ENCODE measurements at regions not wholly inside any gene's neighbourhood (a gene's known extent, or its start where the extent isn't known, plus 50 kb on each side); places are given as distances from the start of the nearest gene placed in this dataset.

DNA sequence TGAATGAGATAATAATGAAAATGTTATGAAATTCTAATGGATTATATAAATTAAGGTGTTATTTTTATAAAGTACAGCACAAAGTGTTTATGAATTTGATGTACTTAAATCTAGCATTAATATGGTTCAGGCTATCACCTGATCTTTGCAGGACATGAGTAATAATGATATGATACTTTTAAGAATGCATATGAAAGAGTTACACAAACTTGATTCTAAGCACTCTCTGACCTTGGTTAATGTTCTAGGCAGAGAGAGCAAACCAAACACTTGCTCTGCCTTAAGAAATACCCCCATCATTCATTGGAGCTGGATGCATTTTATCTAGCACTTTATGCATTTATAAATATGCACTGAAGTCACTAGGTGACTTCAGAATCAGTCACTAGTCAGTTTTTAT is 942.2 kb upstream of the CDH8 start:
- Mint-ChIP-seq H3K27me3 (no peaks in the 10 kb centered on the region), H3K4me1 (no peaks in the 10 kb centered on the region), H3K4me3 (no peak overlapping the region), H3K9me3 (ENCODE audit: low read depth) (peaks cover 11% of the 10 kb centered on the region), H3K36me3 (ENCODE audit: low read depth) (no peaks in the 10 kb centered on the region), H3K27ac (no peak overlapping the region)
- intact Hi-C loops (cut with DNase I, micrococcal nuclease): no loop called here
- no peak for ATAC-seq
- ChIA-PET POLR2A (no interaction called here), CTCF (no interaction called here)
- no peak for DNase-seq

DNA sequence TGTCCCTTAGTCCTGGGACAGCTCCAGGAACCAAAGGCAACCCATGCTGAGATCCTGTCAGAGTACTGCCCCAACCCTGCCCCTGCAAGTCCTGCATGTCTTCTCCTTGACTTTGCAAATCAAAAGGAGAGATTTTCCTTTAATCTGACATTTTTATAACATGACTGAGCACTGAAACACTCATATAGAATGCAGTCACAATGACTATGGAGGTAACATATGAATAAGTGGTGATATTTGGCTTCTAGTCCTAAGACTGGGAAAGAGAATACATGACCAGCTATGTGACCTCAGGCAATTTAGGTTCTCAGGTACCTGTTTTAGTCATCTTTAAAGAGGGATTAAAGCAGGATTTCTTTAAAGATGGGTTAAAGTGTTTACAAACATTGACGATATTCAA is 941.6 kb upstream of the CDH8 start:
- Mint-ChIP-seq H3K27ac (no peak overlapping the region), H3K36me3 (ENCODE audit: low read depth) (no peaks in the 10 kb centered on the region), H3K4me3 (no peak overlapping the region), H3K4me1 (no peaks in the 10 kb centered on the region), H3K9me3 (ENCODE audit: low read depth) (peaks cover 12% of the 10 kb centered on the region), H3K27me3 (no peaks in the 10 kb centered on the region)
- no peak for ATAC-seq
- intact Hi-C loops (cut with DNase I, micrococcal nuclease): no loop called here
- ChIA-PET POLR2A (no interaction called here), CTCF (no interaction called here)
- DNase-seq: no peak

DNA sequence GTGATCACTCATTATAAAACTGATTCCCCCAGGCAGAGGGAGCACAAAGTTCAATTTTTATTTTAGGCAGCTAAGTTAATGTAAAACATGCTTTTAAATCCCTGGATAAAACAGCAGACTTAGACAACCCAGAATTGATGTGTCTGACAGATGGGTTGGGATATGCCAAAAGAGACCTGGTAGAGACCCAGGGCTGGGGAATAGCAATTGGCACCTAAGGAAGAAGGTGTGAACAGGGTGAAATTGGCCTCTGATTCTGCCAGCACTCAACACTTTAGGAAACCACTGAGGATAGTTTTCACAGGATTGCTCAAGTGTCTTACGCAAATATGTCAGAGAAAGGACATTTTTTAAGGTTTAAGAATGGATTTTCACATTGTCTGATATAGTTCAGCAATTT is 938.2 kb upstream of the CDH8 start:
- intact Hi-C loops (cut with DNase I, micrococcal nuclease): no loop called here

DNA sequence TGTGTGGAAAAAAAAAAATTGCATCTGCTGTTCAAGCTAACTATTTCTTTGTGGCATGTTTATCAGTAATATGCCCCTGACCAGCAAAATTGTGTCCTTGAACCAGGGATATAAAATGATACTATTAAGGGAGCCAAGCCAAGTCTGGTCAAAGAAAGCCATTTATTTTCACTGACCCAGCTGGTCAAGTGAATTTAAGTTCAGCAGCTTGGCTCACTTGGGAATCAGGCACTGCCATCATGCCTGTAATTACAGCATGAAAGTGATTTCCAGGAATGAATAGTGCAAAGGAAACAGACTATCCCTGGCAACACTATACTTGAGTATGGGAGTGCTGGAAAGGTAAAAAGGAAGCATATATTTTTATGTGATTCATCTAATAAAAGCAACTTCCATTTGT is 934.6 kb upstream of the CDH8 start:
- DNase-seq (no peak), ATAC-seq (no peak)
- Mint-ChIP-seq H3K27ac (no peak overlapping the region), H3K27me3 (no peaks in the 10 kb centered on the region), H3K4me3 (no peak overlapping the region), H3K4me1 (no peaks in the 10 kb centered on the region), H3K36me3 (ENCODE audit: low read depth) (no peaks in the 10 kb centered on the region), H3K9me3 (ENCODE audit: low read depth) (peaks cover 11% of the 10 kb centered on the region)
- ChIA-PET POLR2A (no interaction called here), CTCF (no interaction called here)
- intact Hi-C loops (cut with DNase I, micrococcal nuclease): no loop called here

More for the DNA sequence above, 938.2 kb upstream of the CDH8 start:
- Mint-ChIP-seq H3K4me3 (no peak overlapping the region), H3K9me3 (ENCODE audit: low read depth) (peaks cover 12% of the 10 kb centered on the region), H3K4me1 (no peaks in the 10 kb centered on the region), H3K36me3 (ENCODE audit: low read depth) (no peaks in the 10 kb centered on the region), H3K27me3 (no peaks in the 10 kb centered on the region), H3K27ac (no peak overlapping the region)
- ChIA-PET CTCF (no interaction called here), POLR2A (no interaction called here)
- DNase-seq (no peak), ATAC-seq (no peak)

DNA sequence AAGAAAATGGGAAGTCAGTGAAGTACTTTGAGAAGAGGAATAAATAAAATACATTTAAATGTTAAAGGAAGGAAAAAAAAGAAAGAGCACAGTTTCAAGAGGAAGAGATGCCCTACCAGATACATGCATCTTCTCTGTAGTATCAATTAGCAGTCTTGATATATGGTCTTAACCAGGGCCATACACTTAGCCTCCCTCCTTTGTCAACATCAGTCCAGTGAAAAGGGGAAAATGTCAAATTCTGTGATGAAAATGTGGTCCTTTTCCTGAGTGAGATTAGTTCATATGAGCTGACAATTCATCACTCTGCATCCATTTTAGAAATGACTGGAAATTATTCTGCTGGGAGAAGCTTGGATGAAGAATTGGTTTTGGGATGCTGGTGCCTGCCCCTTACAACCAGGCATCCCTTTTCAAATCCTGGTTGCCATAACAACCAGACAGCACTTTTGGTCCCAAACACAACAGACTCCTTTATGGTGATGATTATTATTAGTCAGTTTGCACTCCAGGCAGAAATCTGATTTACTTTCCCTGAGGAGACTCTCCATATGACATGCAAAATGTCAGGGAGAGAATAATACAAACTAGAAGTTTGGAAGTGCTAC is 933.6 kb upstream of the CDH8 start:
- H3K9me3 Mint-ChIP-seq (ENCODE audit: low read depth): peaks cover 12% of the 10 kb centered on the region
- H3K4me3 Mint-ChIP-seq: no peak overlapping the region
- ChIA-PET POLR2A (no interaction called here), CTCF (no interaction called here)
- H3K4me1 Mint-ChIP-seq: no peaks in the 10 kb centered on the region
- H3K27me3 Mint-ChIP-seq: no peaks in the 10 kb centered on the region
- no peaks in the 10 kb centered on the region for H3K36me3 Mint-ChIP-seq (ENCODE audit: low read depth)
- intact Hi-C loops (cut with DNase I, micrococcal nuclease): no loop called here
- ATAC-seq: no peak
- DNase-seq: no peak
- H3K27ac Mint-ChIP-seq: no peak overlapping the region

DNA sequence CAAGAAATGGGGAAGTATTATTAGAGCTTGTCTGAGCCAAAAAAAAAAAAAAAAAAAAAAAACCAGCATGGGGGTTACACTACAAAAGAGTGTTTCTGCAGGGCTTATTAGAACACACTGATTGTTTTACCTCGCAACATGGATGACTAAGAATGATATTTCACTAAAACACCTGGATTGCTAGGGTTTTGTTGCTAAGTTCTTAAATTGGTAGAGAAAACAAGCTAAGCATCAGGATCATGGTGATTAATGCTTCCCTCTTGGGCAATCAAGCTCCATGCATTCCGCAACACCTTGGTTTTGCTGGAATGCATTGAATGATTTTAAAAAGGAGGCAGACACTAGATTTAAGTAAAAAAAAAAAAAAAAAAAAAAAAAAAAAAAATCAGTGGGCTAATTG is 931.4 kb upstream of the CDH8 start:
- no peaks in the 10 kb centered on the region for H3K27me3 Mint-ChIP-seq
- H3K9me3 Mint-ChIP-seq (ENCODE audit: low read depth): peaks cover 9% of the 10 kb centered on the region
- no peaks in the 10 kb centered on the region for H3K36me3 Mint-ChIP-seq (ENCODE audit: low read depth)
- H3K27ac Mint-ChIP-seq: no peak overlapping the region
- H3K4me3 Mint-ChIP-seq: no peak overlapping the region
- no peaks in the 10 kb centered on the region for H3K4me1 Mint-ChIP-seq
- ChIA-PET CTCF (no interaction called here), POLR2A (no interaction called here)
- DNase-seq (no peak), ATAC-seq (no peak)
- intact Hi-C loops (cut with DNase I, micrococcal nuclease): no loop called here

DNA sequence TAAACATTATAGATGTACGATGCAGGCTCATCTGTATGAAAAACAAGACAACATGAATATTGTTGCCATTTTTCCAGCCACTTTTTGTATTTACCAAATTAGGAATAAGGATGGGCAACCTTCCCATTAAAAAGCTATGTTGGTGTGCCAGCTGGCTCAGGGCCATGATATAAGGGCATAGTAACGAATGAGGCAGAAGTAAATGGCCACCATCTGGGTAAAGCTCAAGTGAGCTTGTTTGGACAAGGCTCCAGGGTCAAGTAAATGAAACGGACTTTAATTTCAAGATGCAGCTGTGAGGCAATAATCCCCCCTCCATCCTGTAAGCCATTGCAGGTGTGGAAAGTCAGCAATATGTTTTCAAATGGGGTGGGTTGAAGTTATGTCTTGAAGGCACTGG is 930.9 kb upstream of the CDH8 start:
- intact Hi-C loops (cut with DNase I, micrococcal nuclease): no loop called here
- Mint-ChIP-seq H3K27me3 (no peaks in the 10 kb centered on the region), H3K36me3 (ENCODE audit: low read depth) (no peaks in the 10 kb centered on the region), H3K27ac (no peak overlapping the region), H3K4me1 (no peaks in the 10 kb centered on the region), H3K9me3 (ENCODE audit: low read depth) (peaks cover 10% of the 10 kb centered on the region), H3K4me3 (no peak overlapping the region)
- DNase-seq (no peak), ATAC-seq (no peak)
- POLR2A ChIA-PET: no interaction called here
- CTCF ChIA-PET: no interaction called here

DNA sequence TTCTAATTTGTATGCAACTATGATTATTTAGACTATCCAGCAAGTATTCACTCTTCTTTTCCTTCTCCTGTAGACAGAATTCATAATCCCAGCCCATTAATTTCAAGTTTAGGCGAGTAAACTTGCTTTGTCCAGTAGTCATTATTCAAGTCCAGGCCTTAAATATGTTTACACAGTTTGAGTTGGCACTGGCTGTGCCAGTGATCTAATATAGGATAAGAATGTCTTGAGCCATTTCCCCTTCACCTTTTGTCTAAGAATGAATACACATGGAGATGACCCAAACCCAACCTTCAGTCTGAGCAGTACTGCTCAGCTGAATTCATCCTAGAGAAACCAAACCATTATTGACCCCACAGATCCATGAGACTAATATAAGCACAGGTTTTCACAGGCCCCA is 930.4 kb upstream of the CDH8 start:
- no peaks in the 10 kb centered on the region for H3K27me3 Mint-ChIP-seq
- no peaks in the 10 kb centered on the region for H3K4me1 Mint-ChIP-seq
- ATAC-seq: no peak
- H3K4me3 Mint-ChIP-seq: no peak overlapping the region
- H3K36me3 Mint-ChIP-seq (ENCODE audit: low read depth): no peaks in the 10 kb centered on the region
- DNase-seq: no peak
- ChIA-PET POLR2A (no interaction called here), CTCF (no interaction called here)
- peaks cover 15% of the 10 kb centered on the region for H3K9me3 Mint-ChIP-seq (ENCODE audit: low read depth)
- intact Hi-C loops (cut with DNase I, micrococcal nuclease): no loop called here
- no peak overlapping the region for H3K27ac Mint-ChIP-seq

DNA sequence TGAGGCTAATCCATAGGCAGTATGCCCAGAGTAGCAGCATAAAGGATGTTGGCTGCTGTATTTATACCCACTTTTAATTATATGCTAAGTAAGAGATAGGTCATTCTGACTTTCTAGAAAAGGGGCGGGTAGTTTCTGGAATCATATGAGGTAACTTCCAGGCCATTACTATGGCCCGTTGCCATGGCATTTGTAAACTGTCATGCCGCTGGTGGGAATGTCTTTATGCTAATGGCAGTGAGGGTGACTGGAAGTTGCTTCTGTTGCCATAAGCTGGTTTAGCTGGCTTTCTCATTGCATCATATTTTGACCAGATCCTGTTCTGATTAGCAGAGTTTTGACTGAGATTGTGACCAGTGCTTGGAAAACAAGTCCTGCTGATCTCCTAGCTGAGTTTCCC is 929.6 kb upstream of the CDH8 start:
- ATAC-seq: no peak
- intact Hi-C loops (cut with DNase I, micrococcal nuclease): no loop called here
- ChIA-PET POLR2A (no interaction called here), CTCF (no interaction called here)
- H3K36me3 Mint-ChIP-seq (ENCODE audit: low read depth): no peaks in the 10 kb centered on the region
- H3K4me1 Mint-ChIP-seq: no peaks in the 10 kb centered on the region
- no peak overlapping the region for H3K4me3 Mint-ChIP-seq
- no peak overlapping the region for H3K27ac Mint-ChIP-seq
- peaks cover 15% of the 10 kb centered on the region for H3K9me3 Mint-ChIP-seq (ENCODE audit: low read depth)
- no peak for DNase-seq
- H3K27me3 Mint-ChIP-seq: no peaks in the 10 kb centered on the region

DNA sequence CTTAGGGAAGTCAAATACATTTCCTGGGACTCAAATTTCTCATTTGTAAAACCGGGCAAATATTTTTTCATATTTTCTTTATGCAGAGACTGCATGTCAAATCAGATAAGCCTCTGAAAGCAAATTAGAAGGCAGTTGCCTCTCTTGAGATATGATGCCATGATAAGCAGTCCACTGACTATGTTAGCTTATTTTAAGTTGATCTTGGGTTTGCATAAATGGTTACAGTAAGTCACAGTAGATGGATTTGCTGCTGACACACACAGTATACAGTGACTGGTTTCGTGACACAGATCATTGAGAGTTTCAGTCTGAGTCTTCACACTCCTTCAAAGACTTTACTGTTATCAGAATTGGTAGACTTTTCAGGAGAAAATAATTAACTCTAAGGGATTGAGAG is 927.6 kb upstream of the CDH8 start:
- Mint-ChIP-seq H3K27ac (no peak overlapping the region), H3K4me3 (no peak overlapping the region), H3K4me1 (no peaks in the 10 kb centered on the region), H3K36me3 (ENCODE audit: low read depth) (no peaks in the 10 kb centered on the region), H3K27me3 (no peaks in the 10 kb centered on the region), H3K9me3 (ENCODE audit: low read depth) (peaks cover 21% of the 10 kb centered on the region)
- no peak for ATAC-seq
- intact Hi-C loops (cut with DNase I, micrococcal nuclease): no loop called here
- POLR2A ChIA-PET: no interaction called here
- CTCF ChIA-PET: interaction anchor here (0.7 kb wide), 1 partner anchor 527 kb away, joined by 3 read pairs; no protein-coding TSS in a partner anchor
- no peak for DNase-seq

DNA sequence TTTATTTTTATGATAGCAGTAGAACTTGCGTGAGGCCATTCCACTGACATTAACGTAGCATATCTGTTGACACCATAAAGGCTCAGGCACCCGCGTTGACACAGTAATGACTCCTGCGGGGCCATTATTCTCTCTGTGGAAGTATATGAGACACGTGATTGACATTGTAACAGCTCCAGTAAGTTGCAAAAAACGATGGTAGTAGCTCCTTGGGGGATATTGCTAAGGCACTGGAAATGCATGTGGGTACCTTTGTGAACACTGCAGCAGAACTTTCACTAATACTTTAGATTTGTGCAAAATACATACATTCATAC is 918.8 kb upstream of the CDH8 start:
- DNase-seq (no peak), ATAC-seq (no peak)
- H3K36me3 Mint-ChIP-seq (ENCODE audit: low read depth): no peaks in the 10 kb centered on the region
- intact Hi-C loops (cut with DNase I, micrococcal nuclease): no loop called here
- H3K9me3 Mint-ChIP-seq (ENCODE audit: low read depth): peaks cover 28% of the 10 kb centered on the region
- ChIA-PET POLR2A (no interaction called here), CTCF (no interaction called here)
- no peak overlapping the region for H3K27ac Mint-ChIP-seq
- no peak overlapping the region for H3K4me3 Mint-ChIP-seq
- H3K4me1 Mint-ChIP-seq: no peaks in the 10 kb centered on the region
- H3K27me3 Mint-ChIP-seq: no peaks in the 10 kb centered on the region

DNA sequence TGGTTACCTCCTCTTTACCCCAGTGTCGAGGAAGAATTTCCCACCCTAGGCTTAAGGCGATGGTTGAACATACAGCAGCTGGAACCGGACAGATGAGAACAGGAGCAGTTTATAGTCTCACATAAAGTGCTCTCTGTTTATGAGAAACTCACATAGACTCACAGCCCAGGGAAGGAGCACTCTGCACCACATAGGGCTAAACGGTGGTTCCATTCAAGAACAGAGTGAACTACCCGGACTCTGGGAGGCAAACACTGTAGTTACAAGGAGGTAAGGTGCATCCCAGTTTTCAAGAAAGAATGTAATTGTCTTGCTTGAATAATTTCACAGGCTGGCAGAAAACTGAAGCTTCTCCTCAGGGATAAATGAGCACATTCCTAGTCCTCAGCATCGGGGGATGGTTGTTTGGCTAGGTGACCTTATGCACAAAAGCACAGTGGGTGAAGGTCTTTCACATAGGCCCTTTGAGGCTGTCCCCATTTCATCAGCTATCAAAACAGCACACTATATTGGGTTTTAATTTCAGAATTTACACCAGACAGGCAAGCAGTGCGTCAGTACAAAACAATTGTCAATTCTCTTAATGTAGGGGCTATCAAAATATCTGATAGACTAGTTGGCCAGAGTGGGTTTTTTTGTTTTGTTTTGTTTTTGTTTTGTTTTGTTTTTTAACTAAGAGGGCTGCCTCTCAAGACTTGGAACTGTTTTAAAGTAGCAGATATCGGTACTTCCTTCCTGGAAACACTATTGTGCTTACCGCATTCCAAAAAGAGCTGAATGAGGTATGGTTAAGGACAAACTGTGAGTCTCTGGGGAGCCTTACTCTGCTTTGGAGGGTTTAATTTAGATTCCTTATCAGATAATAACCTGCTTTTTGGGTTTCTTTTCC is 918.1 kb upstream of the CDH8 start:
- intact Hi-C loops (cut with DNase I, micrococcal nuclease): no loop called here
- peaks cover 24% of the 10 kb centered on the region for H3K9me3 Mint-ChIP-seq (ENCODE audit: low read depth)
- no peaks in the 10 kb centered on the region for H3K36me3 Mint-ChIP-seq (ENCODE audit: low read depth)
- no peak for DNase-seq
- POLR2A ChIA-PET: no interaction called here
- H3K4me1 Mint-ChIP-seq: no peaks in the 10 kb centered on the region
- no peak overlapping the region for H3K4me3 Mint-ChIP-seq
- no peak overlapping the region for H3K27ac Mint-ChIP-seq
- H3K27me3 Mint-ChIP-seq: no peaks in the 10 kb centered on the region
- CTCF ChIA-PET: no interaction called here
- no peak for ATAC-seq
